ENCODE measurements at regions not wholly inside any gene's neighbourhood (a gene's known extent, or its start where the extent isn't known, plus 50 kb on each side); places are given as distances from the start of the nearest gene placed in this dataset.

DNA sequence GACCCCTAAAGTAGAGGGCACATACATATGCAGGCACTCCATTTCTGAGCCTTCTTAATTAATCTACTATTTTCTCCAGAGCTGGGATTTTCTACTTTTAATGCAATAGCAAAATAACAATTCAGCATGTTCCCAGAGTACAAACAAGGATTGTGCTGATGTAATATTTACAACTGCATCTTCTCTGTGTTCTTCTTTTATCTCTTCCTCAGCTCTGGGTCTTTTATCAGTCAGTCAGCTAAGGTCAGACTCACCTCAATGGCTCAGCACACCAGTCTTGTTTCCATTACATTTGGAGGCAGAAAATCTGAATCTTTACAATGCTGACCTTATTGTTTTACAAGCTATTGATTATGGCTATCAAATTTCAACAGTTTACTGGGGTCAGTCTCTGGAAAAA, 323.3 kb upstream of the NR5A2 start (continued):
- TF ChIP-seq ZBTB4 (CRISPR knock-in tag; IDR thresholded peaks at IDR 0.05) (no peak), SMARCA5 (IDR thresholded peaks at IDR 0.05) (no peak), HDGF (IDR thresholded peaks at IDR 0.05) (no peak), SREBF2 (IDR thresholded peaks at IDR 0.05; ENCODE audit: low read length) (no peak)

DNA sequence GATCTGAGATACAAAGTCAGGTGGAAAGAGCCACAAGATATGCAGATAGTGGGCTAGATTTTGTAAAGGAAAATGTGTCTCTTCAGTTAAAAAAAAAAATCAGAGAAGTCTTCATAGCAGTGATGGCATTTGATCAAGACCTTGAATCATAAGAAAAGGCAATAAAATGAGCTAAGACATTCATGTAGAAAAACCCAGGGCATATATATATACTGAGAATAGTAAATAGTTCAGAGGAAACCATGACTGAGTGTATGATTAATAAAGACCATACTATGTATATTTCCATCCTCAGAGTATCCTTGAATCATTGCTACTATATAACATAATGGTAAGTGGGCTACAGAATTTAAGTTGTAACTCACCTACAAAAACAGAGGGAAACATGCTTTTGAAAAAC, 321.7 kb upstream of the NR5A2 start:
- Histone ChIP-seq H3K4me2 (ENCODE audit: control insufficient read depth, insufficient read depth) (no peak overlapping the region), H3K79me2 (ENCODE audit: control insufficient read depth, insufficient read depth, low read length) (no peaks in the 10 kb centered on the region), H3K36me3 (ENCODE audit: control insufficient read depth in 2 of 2, insufficient read depth in 2 of 2, low read length in 1 of 2) (no peaks in the 10 kb centered on the region), H3K9ac (ENCODE audit: control insufficient read depth, insufficient read depth, low read length) (no peak overlapping the region), H3K27ac (ENCODE audit: control insufficient read depth, insufficient read depth) (no peak overlapping the region), H3K4me3 (no peak overlapping the region), H4K20me1 (ENCODE audit: control insufficient read depth, insufficient read depth) (no peaks in the 10 kb centered on the region), H3K9me3 (replicated peaks; ENCODE audit: control insufficient read depth, insufficient read depth, low read length) (no peaks in the 10 kb centered on the region; the same call in 2 of the 3 replicates), H2AFZ (ENCODE audit: control insufficient read depth, low read depth, low read length) (no peak overlapping the region), H3K27me3 (replicated peaks in 1 of 2; ENCODE audit: control insufficient read depth in 2 of 2, insufficient read depth in 2 of 2, low read length in 1 of 2) (no peaks in the 10 kb centered on the region), H3K4me1 (ENCODE audit: control insufficient read depth, insufficient read depth, low read length) (no peaks in the 10 kb centered on the region)
- in situ Hi-C loops (cut with MboI) (no loop called here), intact Hi-C loops (cut with micrococcal nuclease; ENCODE audit: unreplicated experiment) (no loop called here)
- no peak for FAIRE-seq
- RAD21 ChIA-PET (ENCODE audit: unreplicated experiment) = no interaction called here
- CTCF ChIA-PET = interaction anchor here (0.7 kb wide), 1 partner anchor 299 kb away, joined by 3 read pairs; no protein-coding TSS in a partner anchor
- POLR2A ChIA-PET = no interaction called here
- no peak for ATAC-seq
- DNase-seq (ENCODE audit: low read depth, low spot score) = no peak
- SMC1A ChIA-PET (ENCODE audit: uncharacterized antibody, unreplicated experiment) = no interaction called here
- BruUV-seq (replicated peaks) = no TSS peak
- TF ChIP-seq CREB1 (IDR thresholded peaks at IDR 0.05; ENCODE audit: low read depth) (no peak), SRF (IDR thresholded peaks at IDR 0.05; ENCODE audit: low read depth in 2 of 2, low read length in 2 of 2) (no peak), DPF2 (IDR thresholded peaks at IDR 0.05) (no peak), YY1 (IDR thresholded peaks at IDR 0.05; ENCODE audit: low read depth, low read length) (no peak), KAT2A (conservative IDR thresholded peaks at IDR 0.05; ENCODE audit: control insufficient read depth, low read depth, low read length) (no peak)
- TF ChIP-seq, protein P1, sequence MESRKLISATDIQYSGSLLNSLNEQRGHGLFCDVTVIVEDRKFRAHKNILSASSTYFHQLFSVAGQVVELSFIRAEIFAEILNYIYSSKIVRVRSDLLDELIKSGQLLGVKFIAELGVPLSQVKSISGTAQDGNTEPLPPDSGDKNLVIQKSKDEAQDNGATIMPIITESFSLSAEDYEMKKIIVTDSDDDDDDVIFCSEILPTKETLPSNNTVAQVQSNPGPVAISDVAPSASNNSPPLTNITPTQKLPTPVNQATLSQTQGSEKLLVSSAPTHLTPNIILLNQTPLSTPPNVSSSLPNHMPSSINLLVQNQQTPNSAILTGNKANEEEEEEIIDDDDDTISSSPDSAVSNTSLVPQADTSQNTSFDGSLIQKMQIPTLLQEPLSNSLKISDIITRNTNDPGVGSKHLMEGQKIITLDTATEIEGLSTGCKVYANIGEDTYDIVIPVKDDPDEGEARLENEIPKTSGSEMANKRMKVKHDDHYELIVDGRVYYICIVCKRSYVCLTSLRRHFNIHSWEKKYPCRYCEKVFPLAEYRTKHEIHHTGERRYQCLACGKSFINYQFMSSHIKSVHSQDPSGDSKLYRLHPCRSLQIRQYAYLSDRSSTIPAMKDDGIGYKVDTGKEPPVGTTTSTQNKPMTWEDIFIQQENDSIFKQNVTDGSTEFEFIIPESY (IDR thresholded peaks at IDR 0.05) = no peak
